Myocyte (in vitro differentiated cells): ENCODE measurements at regions not wholly inside any gene's neighbourhood (a gene's known extent, or its start where the extent isn't known, plus 50 kb on each side); places are given as distances from the start of the nearest gene placed in this dataset.

Source experiments
- DNase-seq: peaks from one replicate; pipeline ENCODE4 v3.0.0-alpha.2; 2012; ENCODE audit warnings: low read depth

DNA sequence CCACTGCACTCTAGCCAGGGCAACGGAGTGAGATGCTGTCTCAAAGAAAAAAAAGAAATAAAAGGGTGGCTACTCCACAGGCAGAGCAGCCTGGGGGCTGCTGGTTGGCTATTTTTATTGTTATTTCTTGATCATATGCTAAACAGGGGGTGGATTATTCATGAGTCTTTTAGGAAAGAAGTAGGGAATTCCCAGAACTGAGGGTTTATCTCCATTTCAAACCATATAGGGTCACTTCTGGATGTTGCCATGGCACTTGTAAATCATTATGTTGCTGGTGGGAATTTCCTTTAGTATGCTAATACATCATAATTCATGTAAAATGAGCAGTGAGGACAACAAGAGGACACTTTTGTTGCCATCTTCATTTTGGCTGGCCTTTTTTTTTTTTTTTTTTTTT lies 52.1 kb upstream of the GHITM start:
- no peak for DNase-seq

DNA sequence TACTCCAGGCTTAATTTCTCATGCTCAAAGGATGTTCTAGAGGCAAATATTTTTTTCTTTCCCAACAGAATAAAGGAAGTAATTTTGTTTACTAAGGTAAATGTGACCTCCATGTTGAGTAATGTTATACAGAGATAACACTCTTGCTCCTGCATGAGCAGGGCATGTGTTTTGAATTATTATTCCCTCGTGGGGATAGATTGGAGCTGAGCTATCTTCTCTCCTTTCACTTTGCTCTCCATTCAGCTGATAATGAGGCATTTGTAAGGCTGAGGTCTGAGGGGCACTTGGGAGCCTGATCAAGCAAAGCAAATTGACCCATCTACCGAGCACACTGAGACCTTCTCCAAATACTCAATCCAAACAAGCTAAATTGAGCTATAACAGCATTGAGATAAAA lies 50.7 kb upstream of the GHITM start:
- DNase-seq = no peak

GRCh38 chr10:84089162-84089561 lies 50.1 kb upstream of the GHITM start:
- DNase-seq = no peak
